NCI-H128 (cell line): ENCODE measurements at regions not wholly inside any gene's neighbourhood (a gene's known extent, or its start where the extent isn't known, plus 50 kb on each side); places are given as distances from the start of the nearest gene placed in this dataset.
"Not testable (repeated sequence)": the region's sequence is repeated elsewhere in the genome, so short reads cannot be mapped to it uniquely, and the experiment has no call there.

Experiments used
- DNase-seq: peaks from one replicate; lab custom pipeline; 2025; ENCODE audit not compliant: unreplicated experiment; lab: John Stamatoyannopoulos, UW

- DNase-seq, result peak; percentile 51
Measured at GRCh38 chr2:205865905-205866441, 183.7 kb downstream of the NRP2 start.

DNA sequence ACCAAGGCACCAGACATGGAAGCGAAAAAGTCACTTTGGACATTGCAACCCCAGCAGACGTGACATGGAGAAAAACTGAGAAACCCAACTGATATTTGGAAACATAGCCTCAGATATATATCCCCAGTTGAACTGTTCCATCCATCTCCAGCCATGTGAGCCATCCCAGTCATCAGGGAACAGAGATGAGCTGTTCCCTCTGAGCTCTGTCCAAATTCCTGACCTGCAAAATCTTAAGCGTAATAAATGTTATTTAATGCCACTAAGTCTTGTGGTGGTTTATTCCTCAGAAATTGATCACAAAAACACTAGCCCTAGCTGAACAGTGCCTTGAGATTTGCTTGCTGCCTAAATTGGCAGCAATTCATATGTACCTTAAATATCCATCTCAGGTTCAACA is 182.8 kb downstream of the NRP2 start:
- no peak for DNase-seq

- no peak for DNase-seq
Measured at GRCh38 chr2:205864491-205864890, 182.2 kb downstream of the NRP2 start.

- not testable (repeated sequence) for DNase-seq
Measured at GRCh38 chr2:205862761-205863160, 180.5 kb downstream of the NRP2 start.

DNA sequence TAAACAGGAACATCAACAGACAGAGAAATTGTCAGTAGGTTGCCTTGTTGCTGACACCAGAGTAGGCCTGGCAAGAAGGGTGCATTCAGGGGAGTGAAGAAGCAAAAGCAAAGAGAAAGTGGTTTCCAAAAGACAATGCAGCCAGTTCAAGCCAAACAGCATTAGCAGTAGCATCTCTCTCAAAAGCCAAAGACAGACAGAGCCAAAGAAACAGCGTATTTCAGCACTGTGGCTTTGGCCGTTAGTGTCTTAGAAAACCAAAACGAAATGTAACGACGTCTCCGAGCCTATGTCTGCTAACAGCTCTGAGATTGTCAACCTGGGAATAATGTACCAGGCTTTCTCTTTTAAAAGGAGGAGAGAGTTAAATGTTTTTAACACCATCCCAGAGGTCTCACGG is 178.6 kb downstream of the NRP2 start:
- DNase-seq, result no peak

DNA sequence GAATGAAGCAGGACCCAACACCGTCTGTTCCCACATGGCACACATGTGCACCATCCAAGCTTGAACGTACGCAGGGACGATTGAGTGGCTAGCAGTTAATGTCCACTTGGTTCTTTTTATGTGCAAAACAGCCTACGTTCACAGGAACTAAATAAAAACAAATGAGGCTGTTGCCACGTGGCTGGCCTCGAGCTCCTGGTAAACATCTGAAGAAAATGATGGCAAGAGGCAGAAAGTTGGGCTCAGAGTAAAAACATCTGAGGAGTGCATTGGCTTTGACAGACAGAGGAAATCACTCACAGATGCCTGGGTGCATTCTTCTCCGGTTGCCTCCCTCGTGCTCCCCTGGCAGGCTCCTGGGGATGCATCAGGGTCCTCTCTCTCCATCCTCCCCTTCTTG is 177.9 kb downstream of the NRP2 start:
- DNase-seq, result no peak

GRCh38 chr2:205858881-205859441 is 176.7 kb downstream of the NRP2 start:
- DNase-seq, result no peak

DNA sequence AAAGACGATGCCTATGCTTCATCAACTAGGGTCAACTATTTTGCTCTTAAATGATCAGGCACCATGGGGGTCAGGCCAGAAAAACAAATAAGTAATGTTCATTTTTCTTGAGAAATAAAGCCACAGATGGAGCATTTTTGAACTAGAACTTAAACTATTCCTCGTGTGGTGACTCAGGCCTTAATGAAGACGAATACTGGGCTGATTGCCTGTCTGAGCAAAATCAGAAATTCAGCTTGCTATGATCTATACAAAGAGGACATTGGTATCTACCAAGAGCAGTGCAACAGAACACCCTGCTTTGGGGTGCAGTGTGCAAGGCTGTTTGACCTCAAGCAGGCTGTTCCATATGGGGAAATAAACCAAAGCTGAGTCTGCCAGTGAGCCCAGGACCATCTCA is 176.0 kb downstream of the NRP2 start:
- DNase-seq, result no peak

DNA sequence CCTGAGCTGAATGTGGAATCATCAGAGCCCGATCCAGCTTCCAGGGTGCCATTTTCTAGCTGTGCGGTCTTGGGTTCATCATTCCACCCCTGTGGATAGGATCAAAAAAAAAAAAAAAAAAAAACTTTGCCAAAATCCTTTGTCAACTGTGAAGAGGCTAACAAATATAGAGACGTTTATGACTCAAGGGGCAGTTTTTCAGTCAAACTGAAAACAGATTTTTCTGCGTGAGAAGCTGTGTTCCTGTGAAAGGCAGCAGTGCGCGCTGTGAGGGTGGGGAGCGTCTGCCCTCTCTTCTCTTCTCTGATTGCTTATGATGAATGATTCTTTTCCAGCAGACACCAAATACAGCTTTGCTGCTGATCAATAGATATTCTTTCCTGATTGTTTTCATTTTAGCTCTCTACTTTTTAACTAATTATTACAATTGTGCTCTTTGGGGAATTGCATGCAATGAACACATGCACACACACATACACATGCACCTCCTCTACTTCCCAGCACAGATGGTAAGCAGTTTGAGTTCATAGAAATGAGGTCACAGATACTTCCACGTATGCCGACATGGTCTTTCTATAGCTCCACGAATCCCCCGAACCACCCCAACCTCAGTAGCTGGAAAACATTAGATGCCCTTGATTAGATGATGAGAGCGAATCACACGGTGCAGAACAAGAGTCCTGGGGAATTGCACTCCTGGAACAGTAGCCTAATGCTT is 175.4 kb downstream of the NRP2 start:
- DNase-seq, result no peak

- DNase-seq, result no peak
Measured at GRCh38 chr2:205852457-205852856, 170.2 kb downstream of the NRP2 start.

DNA sequence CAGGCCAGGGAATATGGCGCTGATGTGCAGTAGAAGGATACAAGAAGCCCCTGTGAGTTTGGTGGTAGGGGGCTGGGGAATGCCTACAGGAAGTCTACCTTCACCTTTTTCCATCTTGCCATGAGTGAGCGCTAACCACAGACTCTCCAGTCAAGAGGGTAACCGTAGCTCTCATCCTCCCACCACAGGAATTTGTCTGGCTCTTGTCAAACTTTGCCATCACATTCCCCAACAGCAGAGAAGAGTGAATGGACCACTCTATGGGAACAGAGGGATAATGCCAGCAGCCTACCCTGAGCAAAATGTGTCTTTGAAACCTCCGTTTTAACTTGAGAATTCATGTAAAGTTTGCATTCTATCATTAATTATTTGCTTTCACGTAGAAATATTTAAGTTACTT is 168.3 kb downstream of the NRP2 start:
- DNase-seq, result no peak

DNA sequence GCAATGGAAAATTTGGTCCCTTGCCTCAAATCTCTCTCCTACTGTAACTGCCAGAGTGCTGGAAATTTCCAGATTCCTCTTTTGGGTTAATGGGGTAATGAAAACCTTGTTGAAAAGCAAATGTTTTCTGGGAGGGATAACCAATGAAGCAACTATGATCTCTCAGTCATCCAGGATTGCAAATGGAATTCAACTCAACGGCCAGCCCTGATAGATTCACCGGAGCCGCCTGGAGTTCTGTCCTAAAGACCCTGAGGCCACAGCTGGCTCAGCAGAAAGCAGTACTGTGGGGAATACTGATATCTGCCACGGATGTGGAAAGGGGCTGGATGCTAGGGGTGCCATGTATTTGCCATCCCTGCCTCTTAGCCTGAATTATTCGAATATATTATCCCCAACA is 167.8 kb downstream of the NRP2 start:
- DNase-seq, result no peak

DNA sequence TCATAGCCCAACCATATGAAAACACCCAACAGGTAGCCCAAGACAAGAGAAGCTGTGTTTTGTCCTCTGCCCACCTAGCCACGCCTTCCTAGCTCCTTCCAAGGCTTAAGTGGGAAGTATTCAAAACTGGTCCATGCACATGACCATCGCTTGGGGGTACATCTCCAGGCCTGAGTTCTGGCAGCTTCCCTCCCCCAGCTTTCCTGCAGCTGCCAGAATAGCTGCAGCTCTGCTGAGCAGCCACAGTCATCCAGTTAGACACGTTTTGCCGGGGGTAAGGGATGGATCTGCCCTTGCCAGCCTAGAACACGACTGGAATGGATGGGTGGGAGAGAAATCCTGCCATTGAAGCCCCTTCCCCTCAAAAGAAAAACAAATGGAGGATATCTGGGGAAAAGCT is 166.8 kb downstream of the NRP2 start:
- no peak for DNase-seq

DNA sequence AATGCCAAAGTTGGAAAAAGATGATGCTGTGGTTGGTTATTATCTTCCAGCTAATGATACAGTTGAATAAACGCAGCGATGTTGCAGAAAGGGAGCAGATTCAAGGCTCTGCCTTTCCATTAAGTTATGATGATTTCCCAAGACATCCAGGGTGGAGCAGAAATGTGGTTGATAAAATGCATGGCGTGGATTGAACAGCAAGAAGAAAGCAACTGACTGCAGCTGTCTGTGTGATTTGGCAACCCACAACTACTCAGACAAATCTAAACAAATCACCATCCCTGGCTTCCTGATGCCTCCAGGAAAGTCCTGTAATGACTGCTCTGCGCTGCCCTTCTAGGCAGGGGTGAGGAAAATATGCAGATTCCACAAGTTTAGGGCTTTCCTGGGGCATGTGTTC is 166.3 kb downstream of the NRP2 start:
- DNase-seq, result no peak
